ENCODE measurements at regions not wholly inside any gene's neighbourhood (a gene's known extent, or its start where the extent isn't known, plus 50 kb on each side); places are given as distances from the start of the nearest gene placed in this dataset.

- Mint-ChIP-seq H3K27me3 (peaks cover 0 to 9% (median 2%) of the 10 kb centered on the region in 5 donors), H3K27ac (no peak overlapping the region), H3K9me3 (peaks cover 0 to 4% (median 0%) of the 10 kb centered on the region in 9 donors), H3K36me3 (no peaks in the 10 kb centered on the region), H3K4me1 (no peaks in the 10 kb centered on the region), H3K4me3 (no peak overlapping the region)
- DNase-seq, result no peak
- POLR2A ChIA-PET, result no interaction called here
- ATAC-seq, result no peak
Measured at GRCh38 chr10:111933937-111934336, 249.6 kb downstream of the GPAM start.

- H3K9me3 Mint-ChIP-seq, result peaks cover 0 to 4% (median 0%) of the 10 kb centered on the region in 9 donors
- no peak overlapping the region for H3K4me3 Mint-ChIP-seq
- H3K27me3 Mint-ChIP-seq, result peaks cover 0 to 7% (median 2%) of the 10 kb centered on the region in 5 donors
- POLR2A ChIA-PET, result no interaction called here
- ATAC-seq (no peak), DNase-seq (no peak)
- no peaks in the 10 kb centered on the region for H3K4me1 Mint-ChIP-seq
- H3K36me3 Mint-ChIP-seq, result no peaks in the 10 kb centered on the region
- no peak overlapping the region for H3K27ac Mint-ChIP-seq
Measured at GRCh38 chr10:111934931-111935330, 248.6 kb downstream of the GPAM start.

GRCh38 chr10:111936143-111936542 is 247.4 kb downstream of the GPAM start:
- no peaks in the 10 kb centered on the region for H3K4me1 Mint-ChIP-seq
- DNase-seq (no peak), ATAC-seq (no peak)
- H3K36me3 Mint-ChIP-seq, result no peaks in the 10 kb centered on the region
- H3K9me3 Mint-ChIP-seq, result peaks cover 0 to 4% (median 0%) of the 10 kb centered on the region in 9 donors
- no peak overlapping the region for H3K27ac Mint-ChIP-seq
- POLR2A ChIA-PET, result no interaction called here
- H3K4me3 Mint-ChIP-seq, result no peak overlapping the region
- peaks cover 1 to 7% (median 3%) of the 10 kb centered on the region in 5 donors for H3K27me3 Mint-ChIP-seq

DNA sequence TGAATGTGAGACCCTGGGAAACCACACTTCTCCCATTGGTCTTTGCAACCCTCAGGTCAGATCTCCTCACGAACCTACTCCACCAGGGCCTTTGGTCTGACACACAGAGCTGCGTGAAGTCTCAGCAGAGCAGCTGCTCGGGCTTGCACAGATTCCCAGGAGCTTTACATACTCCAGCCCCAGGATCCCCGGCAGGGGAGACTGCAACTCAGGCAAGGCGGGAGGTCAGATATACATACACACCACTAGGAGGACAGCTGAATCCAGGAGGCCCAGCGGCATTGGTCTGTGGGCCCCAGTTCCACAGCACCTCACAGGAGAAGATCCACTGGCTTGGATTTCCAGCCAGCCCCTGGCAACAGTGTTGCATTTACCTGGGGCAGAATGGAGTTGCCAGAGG is 239.2 kb downstream of the GPAM start:
- no peak overlapping the region for H3K4me3 Mint-ChIP-seq
- H3K9me3 Mint-ChIP-seq, result peaks cover 0 to 8% (median 4%) of the 10 kb centered on the region in 9 donors
- no peak overlapping the region for H3K27ac Mint-ChIP-seq
- no peak for DNase-seq
- POLR2A ChIA-PET, result no interaction called here
- no peak for ATAC-seq
- peaks cover 5 to 36% (median 13%) of the 10 kb centered on the region in 5 donors for H3K27me3 Mint-ChIP-seq
- no peaks in the 10 kb centered on the region for H3K4me1 Mint-ChIP-seq
- no peaks in the 10 kb centered on the region for H3K36me3 Mint-ChIP-seq

DNA sequence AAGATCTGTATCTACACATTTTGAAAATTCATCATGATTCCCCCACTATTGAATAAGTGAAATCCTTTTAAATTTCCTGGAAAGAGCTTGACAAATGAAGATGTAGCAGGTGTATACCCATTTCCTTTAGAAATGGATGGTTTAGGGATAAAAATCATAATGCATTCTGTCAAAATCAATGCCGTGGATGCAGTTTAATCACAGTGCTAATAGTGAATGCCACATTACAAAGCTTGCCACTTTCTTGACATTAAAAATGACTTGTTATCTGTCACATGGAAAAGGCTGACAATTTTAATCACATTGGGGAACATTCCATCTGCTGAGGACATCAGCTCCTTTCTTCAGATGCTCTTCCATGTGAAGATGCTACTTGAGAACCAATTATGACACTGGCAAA is 229.6 kb downstream of the GPAM start:
- Mint-ChIP-seq H3K27ac (no peak overlapping the region), H3K4me3 (no peak overlapping the region), H3K9me3 (peaks cover 0 to 36% (median 13%) of the 10 kb centered on the region in 9 donors), H3K4me1 (no peaks in the 10 kb centered on the region), H3K27me3 (peaks cover 0 to 6% (median 2%) of the 10 kb centered on the region in 5 donors), H3K36me3 (peaks cover 0 to 14% (median 0%) of the 10 kb centered on the region in 3 donors)
- ATAC-seq, result no peak
- DNase-seq, result no peak
- POLR2A ChIA-PET, result no interaction called here

DNA sequence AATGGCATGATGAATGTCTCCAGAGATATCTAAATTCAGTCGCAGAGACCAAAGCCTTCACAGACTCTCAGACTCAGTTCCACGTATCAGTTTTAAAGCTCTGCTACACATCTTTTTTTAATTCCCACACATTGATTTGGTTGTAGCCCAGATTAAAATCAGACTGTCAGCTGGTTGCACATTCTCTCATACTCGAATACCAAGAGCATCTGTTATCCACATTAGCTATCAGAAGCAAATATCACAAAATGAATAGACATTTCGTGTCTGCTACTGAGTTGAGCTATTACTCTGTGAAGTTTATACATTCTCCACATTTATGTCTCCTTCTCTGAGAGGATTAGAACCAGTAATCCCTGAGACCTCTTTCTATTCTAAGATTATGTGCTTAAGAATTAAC is 229.2 kb downstream of the GPAM start:
- POLR2A ChIA-PET, result no interaction called here
- DNase-seq (no peak), ATAC-seq (no peak)
- Mint-ChIP-seq H3K27ac (no peak overlapping the region), H3K36me3 (peaks cover 0 to 14% (median 0%) of the 10 kb centered on the region in 3 donors), H3K9me3 (peaks cover 0 to 36% (median 13%) of the 10 kb centered on the region in 9 donors), H3K4me3 (no peak overlapping the region), H3K27me3 (peaks cover 0 to 7% (median 4%) of the 10 kb centered on the region in 5 donors), H3K4me1 (no peaks in the 10 kb centered on the region)

DNA sequence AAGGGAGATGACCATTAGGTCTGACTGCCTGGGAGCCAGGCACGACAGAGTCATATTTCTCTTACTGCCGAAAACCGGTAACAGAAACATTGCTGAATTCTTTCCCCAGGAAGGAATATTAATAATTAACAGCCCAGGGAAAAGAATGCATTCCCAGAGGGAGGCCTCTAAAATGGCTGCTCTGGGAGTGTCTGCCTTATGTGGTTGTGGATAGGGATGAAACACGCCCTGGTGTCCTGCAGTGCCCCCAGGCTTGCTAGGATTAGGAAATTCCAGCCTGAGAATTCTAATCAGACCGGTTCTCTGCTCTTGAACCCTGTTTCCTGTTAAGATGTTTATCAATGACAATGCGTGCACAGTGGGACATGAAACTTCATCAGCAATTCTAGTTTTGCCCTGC is 226.7 kb downstream of the GPAM start:
- DNase-seq, result no peak
- Mint-ChIP-seq H3K27ac (no peak overlapping the region), H3K4me3 (no peak overlapping the region), H3K36me3 (peaks cover 0 to 14% (median 0%) of the 10 kb centered on the region in 3 donors), H3K9me3 (peaks cover 0 to 36% (median 13%) of the 10 kb centered on the region in 9 donors), H3K4me1 (no peaks in the 10 kb centered on the region), H3K27me3 (peaks cover 0 to 13% (median 6%) of the 10 kb centered on the region in 5 donors)
- POLR2A ChIA-PET, result no interaction called here
- no peak for ATAC-seq

GRCh38 chr10:111962951-111963350 is 220.6 kb downstream of the GPAM start:
- H3K4me3 Mint-ChIP-seq, result no peak overlapping the region
- ATAC-seq, result no peak
- no peaks in the 10 kb centered on the region for H3K4me1 Mint-ChIP-seq
- H3K27me3 Mint-ChIP-seq, result peaks cover 0 to 13% (median 4%) of the 10 kb centered on the region in 5 donors
- POLR2A ChIA-PET, result no interaction called here
- H3K36me3 Mint-ChIP-seq, result peaks cover 0 to 4% (median 0%) of the 10 kb centered on the region in 3 donors
- no peak overlapping the region for H3K27ac Mint-ChIP-seq
- no peak for DNase-seq
- peaks cover 0 to 18% (median 4%) of the 10 kb centered on the region in 9 donors for H3K9me3 Mint-ChIP-seq

DNA sequence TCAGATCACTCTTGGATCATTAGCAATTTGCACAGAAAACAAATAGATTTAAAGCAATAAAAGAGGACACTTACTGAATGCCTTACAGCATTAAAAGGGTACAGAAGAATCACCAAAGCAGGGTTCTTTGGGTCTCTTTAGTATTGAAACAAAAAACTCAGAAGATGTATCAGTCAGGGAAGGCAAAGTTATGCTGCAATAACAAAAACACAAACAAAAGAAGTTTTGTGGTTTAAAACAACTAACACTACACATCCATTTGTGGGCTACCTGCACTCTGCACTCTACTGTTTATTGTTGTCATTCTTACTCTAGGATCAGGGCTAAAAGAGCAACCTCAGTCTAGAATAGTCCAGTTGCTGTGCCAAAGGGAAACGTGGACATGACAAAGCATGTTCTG is 216.4 kb downstream of the GPAM start:
- Mint-ChIP-seq H3K27me3 (peaks cover 0 to 18% (median 2%) of the 10 kb centered on the region in 5 donors), H3K4me3 (no peak overlapping the region), H3K4me1 (no peaks in the 10 kb centered on the region), H3K36me3 (peaks cover 0 to 5% (median 0%) of the 10 kb centered on the region in 3 donors), H3K27ac (no peak overlapping the region), H3K9me3 (peaks cover 0 to 12% (median 4%) of the 10 kb centered on the region in 9 donors)
- POLR2A ChIA-PET, result no interaction called here
- ATAC-seq (no peak), DNase-seq (no peak)

GRCh38 chr10:111967547-111967946 is 216.0 kb downstream of the GPAM start:
- H3K4me3 Mint-ChIP-seq, result no peak overlapping the region
- H3K4me1 Mint-ChIP-seq, result no peaks in the 10 kb centered on the region
- POLR2A ChIA-PET, result no interaction called here
- H3K27me3 Mint-ChIP-seq, result peaks cover 0 to 16% (median 2%) of the 10 kb centered on the region in 5 donors
- peaks cover 0 to 12% (median 4%) of the 10 kb centered on the region in 9 donors for H3K9me3 Mint-ChIP-seq
- H3K27ac Mint-ChIP-seq, result no peak overlapping the region
- DNase-seq (no peak), ATAC-seq (no peak)
- H3K36me3 Mint-ChIP-seq, result peaks cover 0 to 5% (median 0%) of the 10 kb centered on the region in 3 donors

GRCh38 chr10:111968647-111969046 is 214.9 kb downstream of the GPAM start:
- Mint-ChIP-seq H3K4me1 (no peaks in the 10 kb centered on the region), H3K9me3 (peaks cover 0 to 12% (median 4%) of the 10 kb centered on the region in 9 donors), H3K36me3 (peaks cover 0 to 5% (median 0%) of the 10 kb centered on the region in 3 donors), H3K27me3 (peaks cover 0 to 14% (median 2%) of the 10 kb centered on the region in 5 donors), H3K4me3 (no peak overlapping the region), H3K27ac (no peak overlapping the region)
- no peak for DNase-seq
- ATAC-seq, result no peak
- POLR2A ChIA-PET, result no interaction called here

DNA sequence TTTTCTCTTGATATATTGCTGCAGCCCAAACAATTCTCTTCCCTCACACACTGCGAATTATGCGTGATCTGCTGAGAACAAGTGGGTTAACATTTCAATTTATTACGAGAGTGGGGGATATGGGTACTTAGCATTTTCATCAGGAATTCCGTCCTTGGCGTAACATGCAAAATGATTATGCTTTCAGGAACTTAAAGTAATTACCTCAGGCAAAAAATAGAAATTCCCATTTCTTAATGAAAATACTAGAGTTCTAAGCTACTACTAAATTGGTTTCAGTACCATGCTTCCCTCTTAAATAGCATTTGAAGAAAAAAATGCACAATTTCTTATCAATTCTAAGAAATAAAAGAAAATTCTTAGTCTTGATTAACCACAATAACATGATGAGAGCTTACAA is 213.5 kb downstream of the GPAM start:
- POLR2A ChIA-PET, result no interaction called here
- no peaks in the 10 kb centered on the region for H3K4me1 Mint-ChIP-seq
- H3K9me3 Mint-ChIP-seq, result peaks cover 0 to 12% (median 2%) of the 10 kb centered on the region in 9 donors
- H3K27ac Mint-ChIP-seq, result no peak overlapping the region
- H3K36me3 Mint-ChIP-seq, result peaks cover 0 to 5% (median 0%) of the 10 kb centered on the region in 3 donors
- no peak overlapping the region for H3K4me3 Mint-ChIP-seq
- H3K27me3 Mint-ChIP-seq, result peaks cover 0 to 14% (median 0%) of the 10 kb centered on the region in 5 donors
- ATAC-seq (no peak), DNase-seq (no peak)

DNA sequence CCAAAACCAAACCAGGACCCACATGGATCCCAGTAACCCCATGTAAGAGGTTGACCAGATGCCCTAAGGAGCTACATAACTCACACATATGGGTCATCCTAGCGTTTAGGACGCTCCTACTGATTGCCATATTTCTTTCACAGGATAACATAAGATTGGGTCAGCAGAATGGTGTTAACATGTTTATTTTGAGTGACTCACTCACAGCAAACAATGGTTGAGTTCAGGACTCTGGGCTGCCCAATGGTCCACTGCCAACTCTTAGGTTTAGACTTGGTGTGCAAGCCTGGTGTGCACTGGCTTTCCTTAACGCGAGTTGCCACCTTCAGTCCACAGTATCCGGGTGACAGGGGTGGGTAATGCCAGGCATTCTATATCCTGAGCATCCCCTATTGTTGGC is 211.5 kb downstream of the GPAM start:
- ATAC-seq, result no peak
- Mint-ChIP-seq H3K27me3 (peaks cover 0 to 13% (median 0%) of the 10 kb centered on the region in 5 donors), H3K27ac (no peak overlapping the region), H3K4me3 (no peak overlapping the region), H3K4me1 (no peaks in the 10 kb centered on the region), H3K36me3 (peaks cover 0 to 5% (median 0%) of the 10 kb centered on the region in 3 donors), H3K9me3 (peaks cover 0 to 5% (median 0%) of the 10 kb centered on the region in 9 donors)
- POLR2A ChIA-PET, result no interaction called here
- no peak for DNase-seq

- ATAC-seq (no peak), DNase-seq (no peak)
- Mint-ChIP-seq H3K27ac (no peak overlapping the region), H3K4me1 (no peaks in the 10 kb centered on the region), H3K4me3 (no peak overlapping the region), H3K36me3 (peaks cover 0 to 3% (median 0%) of the 10 kb centered on the region in 3 donors), H3K9me3 (no peaks in the 10 kb centered on the region), H3K27me3 (peaks cover 0 to 11% (median 0%) of the 10 kb centered on the region in 5 donors)
- POLR2A ChIA-PET, result no interaction called here
Measured at GRCh38 chr10:111973306-111973705, 210.3 kb downstream of the GPAM start.

All from naive thymus-derived CD8-positive, alpha-beta T cell (primary cell).